GM18519 (cell line): ENCODE measurements at regions not wholly inside any gene's neighbourhood (a gene's known extent, or its start where the extent isn't known, plus 50 kb on each side); places are given as distances from the start of the nearest gene placed in this dataset.

ENCODE experiments used
- ATAC-seq: cut with Tn5 transposase; IDR thresholded peaks from one replicate; pipeline ENCODE4 v1.9.1; 2021; ENCODE audit warnings: mild to moderate bottlenecking, moderate library complexity; ENCODE audit not compliant: unreplicated experiment, low FRiP score

GRCh38 chr14:22096514-22096895, 422.9 kb upstream of the OR4E1 start:
- no peak for ATAC-seq

- ATAC-seq: no peak
These were observed 422.4 kb upstream of the OR4E1 start for GRCh38 chr14:22095860-22096513.

DNA sequence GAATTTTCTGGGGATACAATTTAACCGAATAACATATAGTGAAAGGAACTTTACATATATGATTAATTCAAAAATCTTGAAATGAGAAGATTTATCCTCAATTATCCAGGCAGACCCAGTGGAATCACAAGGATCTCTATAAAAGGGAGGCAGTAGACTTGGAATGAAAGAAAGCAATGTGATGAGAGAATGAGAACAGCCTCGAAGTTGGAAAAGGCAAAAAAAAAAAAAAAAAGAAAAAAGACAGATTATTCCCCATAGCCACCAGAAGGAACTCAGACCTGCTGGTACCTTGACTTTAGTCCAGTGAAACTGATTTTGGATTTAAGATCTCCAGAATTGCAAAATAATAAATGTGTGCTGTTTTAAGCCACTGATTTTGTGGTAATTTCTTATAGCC, 416.3 kb upstream of the OR4E1 start:
- ATAC-seq: no peak

DNA sequence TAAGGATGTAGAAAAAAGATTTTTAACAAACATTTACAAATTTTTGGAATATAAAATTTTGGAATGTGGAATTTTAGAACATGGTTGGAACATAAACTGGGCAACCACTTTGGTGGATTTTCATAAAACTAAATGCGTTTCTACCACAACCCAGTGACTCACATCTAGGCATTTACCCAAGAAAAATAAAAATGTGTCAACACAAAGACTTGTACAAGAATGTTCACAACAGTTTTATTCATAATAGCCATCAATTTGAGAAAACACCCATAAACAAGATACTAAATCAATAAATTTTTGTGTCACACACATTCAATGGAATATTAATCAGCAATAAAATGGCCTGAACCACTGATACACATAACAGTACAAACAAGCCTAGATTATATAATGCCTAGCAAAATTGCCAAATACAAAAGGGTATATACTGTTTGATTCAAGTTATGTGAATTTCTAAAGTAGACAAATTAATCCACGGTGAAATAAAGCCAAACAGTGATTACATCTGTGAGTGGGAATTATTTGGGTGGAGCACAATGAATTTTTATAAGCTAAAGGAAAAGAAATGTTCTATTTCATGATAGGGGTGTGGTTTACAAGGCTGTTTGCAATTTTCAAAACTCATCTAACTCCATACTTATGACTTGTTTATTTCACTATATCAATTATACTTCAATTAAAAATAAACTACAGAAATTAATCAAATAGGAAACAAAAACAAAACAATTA, 415.2 kb upstream of the OR4E1 start:
- ATAC-seq: no peak

DNA sequence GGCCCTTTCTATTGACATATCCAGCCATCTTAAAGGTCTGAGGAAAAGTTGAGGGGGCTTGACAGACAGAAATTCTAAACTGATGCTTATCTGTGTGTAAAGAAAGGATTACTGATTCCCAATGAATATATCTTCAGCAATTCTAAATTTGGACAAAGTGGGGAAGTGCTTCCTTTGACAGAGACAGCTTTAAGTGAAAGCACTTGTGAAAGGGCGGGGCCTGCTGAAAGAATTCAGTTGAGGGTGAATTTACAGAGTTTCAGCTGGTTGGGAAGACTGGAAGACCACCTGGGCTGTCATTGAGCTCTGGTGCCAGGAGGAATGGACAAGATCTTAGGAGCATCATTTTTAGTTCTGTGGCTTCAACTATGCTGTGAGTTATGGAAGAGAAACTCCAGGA, 412.5 kb upstream of the OR4E1 start:
- ATAC-seq: no peak

DNA sequence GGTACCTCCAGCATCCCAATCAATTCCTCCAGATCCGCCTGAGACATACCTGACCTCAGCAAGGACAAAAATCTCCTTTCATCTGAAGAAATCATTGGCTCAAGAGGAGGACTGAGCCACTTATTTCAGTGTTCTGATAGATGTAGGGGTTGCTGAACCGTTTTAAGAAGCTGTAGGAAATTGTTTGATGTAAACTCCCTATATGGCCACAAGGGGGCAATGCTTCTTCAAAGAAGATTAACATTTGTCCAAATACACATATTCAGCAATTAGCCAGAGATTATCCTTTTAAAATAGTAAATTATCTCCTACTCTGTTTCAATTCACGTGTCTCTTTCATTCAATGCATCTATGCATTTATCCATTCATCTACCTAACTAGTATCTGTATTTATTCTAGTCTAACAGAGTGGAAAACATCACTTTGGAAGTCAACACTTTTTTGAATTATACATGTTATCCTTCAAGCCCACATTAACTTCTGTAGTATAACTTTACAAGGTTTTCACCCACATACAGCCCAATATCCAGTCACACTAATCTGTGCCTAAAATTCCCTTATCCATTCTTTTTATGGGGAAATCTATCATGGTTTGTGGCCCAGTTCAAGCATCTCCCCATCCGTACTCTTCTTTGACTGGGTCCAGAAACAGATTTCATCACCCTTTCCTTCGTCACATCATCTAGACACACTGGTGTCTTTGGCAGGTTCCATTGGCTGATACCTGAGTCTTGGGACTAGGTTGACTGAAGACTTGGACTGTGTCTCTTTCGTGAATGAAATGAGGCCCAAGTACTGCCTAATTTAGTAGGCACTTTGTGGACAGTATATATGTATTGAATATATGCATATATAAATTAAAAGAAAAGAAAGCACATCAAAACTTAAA, 411.0 kb upstream of the OR4E1 start:
- no peak for ATAC-seq

GRCh38 chr14:22081337-22081736, 407.7 kb upstream of the OR4E1 start:
- no peak for ATAC-seq

DNA sequence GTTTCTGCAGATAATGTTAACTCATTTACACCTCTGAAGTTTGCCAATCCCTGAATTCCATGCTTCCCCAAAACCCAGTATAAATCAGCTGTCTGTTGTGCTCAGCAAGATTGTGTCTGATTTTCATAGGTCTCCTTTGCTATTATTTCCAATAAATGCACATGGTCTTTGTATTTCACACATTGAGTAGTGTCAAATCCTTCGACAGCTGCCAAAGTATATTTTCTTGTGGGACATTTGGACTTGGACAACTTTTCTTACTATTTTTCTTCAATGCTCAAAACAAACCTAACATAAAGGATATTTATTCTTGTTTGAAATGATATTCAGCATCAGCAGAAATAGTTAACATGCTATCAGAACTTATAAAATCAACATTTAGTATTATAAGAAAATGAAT, 406.1 kb upstream of the OR4E1 start:
- ATAC-seq: no peak

DNA sequence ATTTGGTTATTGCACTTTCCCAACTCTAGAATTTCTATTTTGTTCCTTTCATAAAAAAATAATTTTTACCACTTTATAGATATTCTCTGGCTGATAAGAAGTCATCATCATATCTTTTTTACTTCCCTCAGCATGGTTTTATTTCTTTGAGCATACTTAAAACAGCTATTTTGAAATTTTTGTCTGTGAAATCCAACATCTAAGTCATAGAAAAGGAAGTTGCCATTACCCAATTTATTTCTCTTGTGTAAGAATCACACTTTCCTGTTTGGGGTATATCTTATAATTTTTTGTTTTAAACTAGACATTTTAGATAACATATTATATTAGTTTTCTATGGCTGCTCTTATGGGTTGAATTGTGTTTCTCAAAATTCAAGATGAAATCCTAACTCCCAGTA, 400.2 kb upstream of the OR4E1 start:
- ATAC-seq: no peak

DNA sequence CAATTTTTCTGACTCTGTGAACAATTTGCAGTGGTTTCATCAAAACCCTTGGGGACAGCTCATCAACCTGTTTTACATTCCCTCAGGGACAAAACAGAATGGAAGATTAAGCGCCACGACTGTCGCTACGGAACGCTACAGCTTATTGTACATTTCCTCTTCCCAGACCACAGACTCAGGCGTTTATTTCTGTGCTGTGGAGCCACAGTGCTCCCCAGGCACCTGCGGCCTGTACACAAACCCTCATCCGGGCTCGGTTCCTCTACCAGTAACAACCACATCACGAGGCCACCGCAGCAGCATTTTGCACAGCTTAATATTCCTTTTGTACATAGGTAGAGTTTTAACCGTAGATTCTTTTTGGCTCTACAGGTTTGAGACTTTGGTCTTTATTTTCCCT, 397.4 kb upstream of the OR4E1 start:
- ATAC-seq: peak; percentile 79

- no peak for ATAC-seq
These were observed 396.7 kb upstream of the OR4E1 start for GRCh38 chr14:22070119-22070982.

- ATAC-seq: no peak
These were observed 391.7 kb upstream of the OR4E1 start for GRCh38 chr14:22065347-22065746.

DNA sequence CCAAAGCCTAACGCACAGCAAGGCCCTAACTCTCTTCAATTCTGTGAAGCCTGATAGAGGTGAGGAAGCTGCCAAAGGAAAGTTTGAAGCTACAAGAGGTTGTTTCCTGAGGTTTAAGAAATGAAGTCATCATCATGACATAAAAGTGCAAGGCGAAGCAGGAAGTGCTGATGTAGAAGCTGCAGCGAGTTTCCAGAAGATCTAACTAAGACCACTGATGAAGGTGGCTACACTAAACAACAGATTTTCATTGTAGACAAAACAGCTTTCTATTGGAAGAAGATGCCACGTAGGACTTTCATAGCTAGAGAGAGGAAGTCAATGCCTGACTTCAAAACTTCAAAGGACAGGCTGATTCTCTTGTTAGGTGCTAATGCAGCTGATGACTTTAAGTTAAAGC, 385.6 kb upstream of the OR4E1 start:
- ATAC-seq: no peak

GRCh38 chr14:22052795-22053194, 379.2 kb upstream of the OR4E1 start:
- ATAC-seq: no peak

- ATAC-seq: no peak
These were observed 373.5 kb upstream of the OR4E1 start for GRCh38 chr14:22047115-22047514.

DNA sequence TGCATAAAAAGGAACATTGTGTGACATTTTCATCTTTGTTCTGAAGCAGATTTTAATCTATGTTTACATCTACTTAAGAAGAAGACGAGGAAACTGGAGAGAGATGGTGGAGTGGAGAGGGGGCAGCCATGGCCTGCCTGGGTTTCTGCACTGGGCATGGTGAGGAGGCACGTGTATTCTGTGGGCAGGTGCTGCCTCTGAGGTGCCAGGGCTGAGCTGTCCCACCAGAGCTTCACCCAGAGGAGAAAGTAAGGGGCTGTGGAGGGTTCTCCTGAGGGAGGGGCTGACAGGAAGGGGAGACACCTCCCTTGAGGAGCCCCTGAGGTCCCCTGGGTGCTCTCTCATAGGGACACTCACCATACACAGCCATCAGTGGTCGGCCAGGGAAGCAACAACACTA, 372.4 kb upstream of the OR4E1 start:
- ATAC-seq: no peak

DNA sequence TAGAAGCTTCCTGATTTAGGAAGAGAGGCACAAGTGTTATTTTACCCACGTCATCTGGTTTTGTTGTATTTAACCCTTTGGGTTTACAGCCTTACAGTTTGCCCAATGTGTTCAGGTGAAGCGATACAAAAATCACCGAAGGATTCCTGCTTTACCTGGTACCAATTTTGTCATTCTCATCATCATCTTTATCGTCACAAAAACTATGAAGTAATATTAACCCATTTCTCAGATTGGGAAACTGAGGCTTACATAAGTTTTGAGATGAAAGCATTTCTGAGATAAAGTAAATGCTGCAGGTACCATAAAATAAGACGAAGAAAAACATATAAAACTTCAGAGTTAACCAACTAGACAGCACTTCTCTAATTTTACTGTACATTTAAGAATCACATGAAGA, 370.6 kb upstream of the OR4E1 start:
- ATAC-seq: no peak

DNA sequence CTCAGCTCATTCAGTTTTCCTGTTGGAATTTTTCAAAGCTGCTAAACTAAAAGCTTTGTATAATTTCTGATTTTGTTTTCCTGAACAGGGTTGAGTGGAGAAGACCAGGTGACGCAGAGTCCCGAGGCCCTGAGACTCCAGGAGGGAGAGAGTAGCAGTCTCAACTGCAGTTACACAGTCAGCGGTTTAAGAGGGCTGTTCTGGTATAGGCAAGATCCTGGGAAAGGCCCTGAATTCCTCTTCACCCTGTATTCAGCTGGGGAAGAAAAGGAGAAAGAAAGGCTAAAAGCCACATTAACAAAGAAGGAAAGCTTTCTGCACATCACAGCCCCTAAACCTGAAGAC, 367.1 kb upstream of the OR4E1 start:
- ATAC-seq: no peak

- no peak for ATAC-seq
These were observed 366.5 kb upstream of the OR4E1 start for GRCh38 chr14:22039938-22040780.
